HL-60 (cell line): ENCODE measurements at regions not wholly inside any gene's neighbourhood (a gene's known extent, or its start where the extent isn't known, plus 50 kb on each side); places are given as distances from the start of the nearest gene placed in this dataset.

Source experiments
- DNase-seq, 2 experiments: peaks; one replicate each; pipeline ENCODE4 v3.0.0-alpha.2; 2010 to 2020; ENCODE audit warnings: low read depth in 1 of 2, low spot score in 1 of 2
- H3K27ac ChIP-seq: fragments of 250-450 bp; sonication (Bioruptor Pico); replicated peaks from 2 replicates; pipeline ENCODE4 v1.5.1; 2020; ENCODE audit warnings: mild to moderate bottlenecking, moderate library complexity
- H3K27me3 ChIP-seq: fragments of 250-450 bp; sonication (Bioruptor Pico); 2 replicates; pipeline ENCODE4 v1.5.1; 2021; ENCODE audit warnings: mild to moderate bottlenecking, moderate library complexity; ENCODE audit not compliant: insufficient read depth, poor library complexity, severe bottlenecking
- H3K4me3 ChIP-seq: replicated peaks from 2 replicates; pipeline ENCODE4 v1.5.1; 2011; ENCODE audit warnings: mild to moderate bottlenecking, control low read depth, low read length; ENCODE audit not compliant: insufficient read depth
- GABPA ChIP-seq: IDR thresholded peaks from 2 replicates; pipeline ENCODE4 v1.6.1; 2012; ENCODE audit warnings: low read depth
- POLR2AphosphoS5 ChIP-seq: IDR thresholded peaks from 2 replicates; pipeline ENCODE4 v1.6.1; 2012; ENCODE audit warnings: low read depth
- SPI1 ChIP-seq: IDR thresholded peaks from 2 replicates; pipeline ENCODE4 v1.6.1; 2012; ENCODE audit warnings: low read depth, mild to moderate bottlenecking, borderline replicate concordance
- TF ChIP-seq, protein P1 (sequence below): IDR thresholded peaks from 2 replicates; pipeline ENCODE4 v1.6.1; 2012; ENCODE audit warnings: low read depth; ENCODE audit not compliant: insufficient replicate concordance
- TF ChIP-seq, protein P2 (sequence below): IDR thresholded peaks from one replicate; pipeline ENCODE4 v1.5.1; 2011; ENCODE audit warnings: low read length, control low read depth, inconsistent platforms; ENCODE audit not compliant: insufficient read depth

DNA sequence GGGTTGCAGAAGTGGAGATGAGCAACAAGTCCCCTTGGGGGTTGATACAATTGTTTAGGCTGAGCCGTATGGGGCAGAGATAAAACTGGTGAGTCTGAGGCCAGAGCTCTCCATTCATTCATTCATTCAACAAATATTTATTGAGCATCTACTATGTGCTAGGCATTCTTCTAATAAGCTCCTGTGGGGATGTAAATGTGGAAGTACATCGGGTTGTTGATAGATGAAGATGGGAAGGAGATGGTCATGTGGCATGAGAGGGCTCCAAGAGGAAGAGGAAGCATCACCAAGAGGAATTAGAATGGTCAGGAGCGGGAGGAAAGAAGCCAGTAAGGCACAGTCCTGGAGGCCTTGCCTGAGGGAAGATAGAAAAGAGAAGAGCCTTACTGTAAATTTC is 98.7 kb upstream of the MLN start:
- DNase-seq = no peak
- Histone ChIP-seq H3K27ac (no peak overlapping the region), H3K27me3 (peaks cover 3% of the 10 kb centered on the region), H3K4me3 (no peak overlapping the region)
- TF ChIP-seq SPI1 (no peak), GABPA (no peak), POLR2AphosphoS5 (no peak)
- TF ChIP-seq, protein P1, sequence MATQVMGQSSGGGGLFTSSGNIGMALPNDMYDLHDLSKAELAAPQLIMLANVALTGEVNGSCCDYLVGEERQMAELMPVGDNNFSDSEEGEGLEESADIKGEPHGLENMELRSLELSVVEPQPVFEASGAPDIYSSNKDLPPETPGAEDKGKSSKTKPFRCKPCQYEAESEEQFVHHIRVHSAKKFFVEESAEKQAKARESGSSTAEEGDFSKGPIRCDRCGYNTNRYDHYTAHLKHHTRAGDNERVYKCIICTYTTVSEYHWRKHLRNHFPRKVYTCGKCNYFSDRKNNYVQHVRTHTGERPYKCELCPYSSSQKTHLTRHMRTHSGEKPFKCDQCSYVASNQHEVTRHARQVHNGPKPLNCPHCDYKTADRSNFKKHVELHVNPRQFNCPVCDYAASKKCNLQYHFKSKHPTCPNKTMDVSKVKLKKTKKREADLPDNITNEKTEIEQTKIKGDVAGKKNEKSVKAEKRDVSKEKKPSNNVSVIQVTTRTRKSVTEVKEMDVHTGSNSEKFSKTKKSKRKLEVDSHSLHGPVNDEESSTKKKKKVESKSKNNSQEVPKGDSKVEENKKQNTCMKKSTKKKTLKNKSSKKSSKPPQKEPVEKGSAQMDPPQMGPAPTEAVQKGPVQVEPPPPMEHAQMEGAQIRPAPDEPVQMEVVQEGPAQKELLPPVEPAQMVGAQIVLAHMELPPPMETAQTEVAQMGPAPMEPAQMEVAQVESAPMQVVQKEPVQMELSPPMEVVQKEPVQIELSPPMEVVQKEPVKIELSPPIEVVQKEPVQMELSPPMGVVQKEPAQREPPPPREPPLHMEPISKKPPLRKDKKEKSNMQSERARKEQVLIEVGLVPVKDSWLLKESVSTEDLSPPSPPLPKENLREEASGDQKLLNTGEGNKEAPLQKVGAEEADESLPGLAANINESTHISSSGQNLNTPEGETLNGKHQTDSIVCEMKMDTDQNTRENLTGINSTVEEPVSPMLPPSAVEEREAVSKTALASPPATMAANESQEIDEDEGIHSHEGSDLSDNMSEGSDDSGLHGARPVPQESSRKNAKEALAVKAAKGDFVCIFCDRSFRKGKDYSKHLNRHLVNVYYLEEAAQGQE = no peak
- TF ChIP-seq, protein P2, sequence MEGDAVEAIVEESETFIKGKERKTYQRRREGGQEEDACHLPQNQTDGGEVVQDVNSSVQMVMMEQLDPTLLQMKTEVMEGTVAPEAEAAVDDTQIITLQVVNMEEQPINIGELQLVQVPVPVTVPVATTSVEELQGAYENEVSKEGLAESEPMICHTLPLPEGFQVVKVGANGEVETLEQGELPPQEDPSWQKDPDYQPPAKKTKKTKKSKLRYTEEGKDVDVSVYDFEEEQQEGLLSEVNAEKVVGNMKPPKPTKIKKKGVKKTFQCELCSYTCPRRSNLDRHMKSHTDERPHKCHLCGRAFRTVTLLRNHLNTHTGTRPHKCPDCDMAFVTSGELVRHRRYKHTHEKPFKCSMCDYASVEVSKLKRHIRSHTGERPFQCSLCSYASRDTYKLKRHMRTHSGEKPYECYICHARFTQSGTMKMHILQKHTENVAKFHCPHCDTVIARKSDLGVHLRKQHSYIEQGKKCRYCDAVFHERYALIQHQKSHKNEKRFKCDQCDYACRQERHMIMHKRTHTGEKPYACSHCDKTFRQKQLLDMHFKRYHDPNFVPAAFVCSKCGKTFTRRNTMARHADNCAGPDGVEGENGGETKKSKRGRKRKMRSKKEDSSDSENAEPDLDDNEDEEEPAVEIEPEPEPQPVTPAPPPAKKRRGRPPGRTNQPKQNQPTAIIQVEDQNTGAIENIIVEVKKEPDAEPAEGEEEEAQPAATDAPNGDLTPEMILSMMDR = no peak

DNA sequence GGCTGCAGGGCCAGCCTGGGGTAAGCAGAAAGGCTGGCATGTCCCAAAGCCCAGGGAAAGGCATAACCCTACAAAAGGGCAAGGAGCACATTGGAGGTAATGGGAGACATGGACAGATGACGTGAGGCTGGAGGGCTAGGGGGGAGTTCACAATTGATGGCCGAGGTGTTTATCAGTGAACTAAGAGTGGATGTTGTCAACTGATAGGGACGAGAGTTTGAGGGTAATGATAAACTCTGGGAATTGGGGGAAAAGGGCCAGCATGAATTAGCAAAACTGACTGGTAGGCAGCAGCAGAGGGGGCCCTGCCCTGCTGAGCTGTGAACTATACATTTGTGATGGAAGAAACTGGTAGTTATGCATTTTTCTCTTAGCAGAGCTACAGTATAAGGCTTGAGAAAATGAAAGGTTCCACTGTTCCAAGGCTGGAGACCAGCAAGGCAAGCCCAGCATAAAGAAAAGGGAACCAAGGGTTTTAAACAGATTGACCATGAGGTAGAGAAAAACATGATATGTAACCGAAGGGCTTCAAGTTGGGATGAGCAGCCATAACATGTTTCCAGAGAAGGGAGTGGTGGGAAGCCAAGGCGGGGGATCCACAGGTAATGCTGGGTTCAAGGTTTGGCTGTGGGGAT is 98.1 kb upstream of the MLN start:
- Histone ChIP-seq H3K27me3 (peaks cover 3% of the 10 kb centered on the region), H3K27ac (no peak overlapping the region), H3K4me3 (no peak overlapping the region)
- no peak for DNase-seq
- TF ChIP-seq, protein P2 = no peak
- TF ChIP-seq SPI1 (no peak), POLR2AphosphoS5 (no peak), GABPA (no peak)
- TF ChIP-seq, protein P1 = no peak

DNA sequence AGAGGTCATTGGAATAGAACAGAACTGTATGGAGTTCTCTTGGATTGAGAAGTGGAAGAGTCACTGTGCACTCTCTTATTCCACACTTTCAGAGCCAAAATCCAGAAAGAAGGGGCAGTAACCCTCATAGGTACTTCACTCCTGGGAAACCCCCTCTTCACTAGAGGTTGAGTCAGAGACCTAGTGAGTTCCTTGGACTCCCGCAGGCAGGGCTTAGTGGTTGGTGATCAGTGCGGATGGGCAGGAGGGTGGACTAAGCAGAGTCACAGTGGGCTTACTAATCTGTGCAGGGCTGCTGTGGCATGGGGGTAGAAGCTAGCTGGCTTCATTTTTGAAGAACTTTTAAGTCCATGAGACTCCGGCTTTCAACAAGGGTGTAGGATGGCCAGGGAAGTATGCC is 95.0 kb upstream of the MLN start:
- H3K27me3 ChIP-seq = peaks cover 3% of the 10 kb centered on the region
- TF ChIP-seq GABPA (no peak), SPI1 (no peak), POLR2AphosphoS5 (no peak)
- TF ChIP-seq, protein P1 = no peak
- TF ChIP-seq, protein P2 = no peak
- H3K27ac ChIP-seq = no peak overlapping the region
- no peak overlapping the region for H3K4me3 ChIP-seq
- DNase-seq = no peak
